Tibial nerve (tissue), 3 donors: ENCODE measurements at regions not wholly inside any gene's neighbourhood (a gene's known extent, or its start where the extent isn't known, plus 50 kb on each side); places are given as distances from the start of the nearest gene placed in this dataset.

Source experiments
- POLR2A ChIP-seq, 2 donors: fragments of 450-650 bp; IDR thresholded peaks; one replicate each; pipeline ENCODE4 v1.6.1; 2017; ENCODE audit warnings: antibody characterized with exemption in 2 of 2, mild to moderate bottlenecking in 2 of 2, moderate library complexity in 2 of 2
- TF ChIP-seq, protein P1 (sequence below), 5 experiments: fragments of 200-600 bp in 3 of 5; fragments of 450-650 bp in 2 of 5; sonication (generic) in 3 of 5; IDR thresholded peaks; one replicate each; pipeline ENCODE4 v1.5.1; 2016 to 2019; ENCODE audit warnings: antibody characterized with exemption in 5 of 5, mild to moderate bottlenecking in 3 of 5, moderate library complexity in 2 of 5

DNA sequence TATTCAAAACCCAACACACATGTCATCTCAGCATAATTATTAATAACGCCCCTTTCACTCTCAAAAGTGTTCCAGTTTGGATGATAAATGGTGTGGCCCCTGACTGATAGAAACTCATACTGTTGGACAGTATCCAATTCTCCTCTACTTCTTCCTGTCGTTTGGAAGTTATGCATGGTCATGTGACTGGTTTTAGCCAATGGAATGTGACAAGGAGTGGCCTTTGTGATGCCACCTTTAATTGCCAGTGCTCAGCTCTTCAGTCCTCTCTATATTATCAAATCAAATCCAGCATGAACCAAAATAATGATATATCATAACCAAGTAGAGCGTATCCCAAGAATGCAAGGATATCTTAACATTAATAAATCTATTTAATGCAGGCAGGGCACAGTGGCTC lies 117.8 kb upstream of the SPIN1 start:
- TF ChIP-seq POLR2A (IDR thresholded peaks at IDR 0.05): no peak
- TF ChIP-seq, protein P1, sequence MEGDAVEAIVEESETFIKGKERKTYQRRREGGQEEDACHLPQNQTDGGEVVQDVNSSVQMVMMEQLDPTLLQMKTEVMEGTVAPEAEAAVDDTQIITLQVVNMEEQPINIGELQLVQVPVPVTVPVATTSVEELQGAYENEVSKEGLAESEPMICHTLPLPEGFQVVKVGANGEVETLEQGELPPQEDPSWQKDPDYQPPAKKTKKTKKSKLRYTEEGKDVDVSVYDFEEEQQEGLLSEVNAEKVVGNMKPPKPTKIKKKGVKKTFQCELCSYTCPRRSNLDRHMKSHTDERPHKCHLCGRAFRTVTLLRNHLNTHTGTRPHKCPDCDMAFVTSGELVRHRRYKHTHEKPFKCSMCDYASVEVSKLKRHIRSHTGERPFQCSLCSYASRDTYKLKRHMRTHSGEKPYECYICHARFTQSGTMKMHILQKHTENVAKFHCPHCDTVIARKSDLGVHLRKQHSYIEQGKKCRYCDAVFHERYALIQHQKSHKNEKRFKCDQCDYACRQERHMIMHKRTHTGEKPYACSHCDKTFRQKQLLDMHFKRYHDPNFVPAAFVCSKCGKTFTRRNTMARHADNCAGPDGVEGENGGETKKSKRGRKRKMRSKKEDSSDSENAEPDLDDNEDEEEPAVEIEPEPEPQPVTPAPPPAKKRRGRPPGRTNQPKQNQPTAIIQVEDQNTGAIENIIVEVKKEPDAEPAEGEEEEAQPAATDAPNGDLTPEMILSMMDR (IDR thresholded peaks at IDR 0.05): no peak
